OCI-LY7 (cell line): ENCODE measurements at regions not wholly inside any gene's neighbourhood (a gene's known extent, or its start where the extent isn't known, plus 50 kb on each side); places are given as distances from the start of the nearest gene placed in this dataset.

ENCODE experiments used
- EZH2phosphoT487 ChIP-seq: fragments of 200-600 bp; sonication (generic); IDR thresholded peaks from 2 replicates; pipeline ENCODE4 v1.6.1; 2018; ENCODE audit warnings: low read depth, borderline replicate concordance, mild to moderate bottlenecking, mixed run types, antibody characterized with exemption, low read length, moderate library complexity, mixed read lengths
- TF ChIP-seq, protein P1 (sequence below): fragments of 200-600 bp; sonication (generic); conservative IDR thresholded peaks from 2 replicates; pipeline ENCODE4 v1.5.1; 2014; ENCODE audit warnings: mild to moderate bottlenecking, antibody characterized with exemption, low read length, moderate library complexity, mixed read lengths

DNA sequence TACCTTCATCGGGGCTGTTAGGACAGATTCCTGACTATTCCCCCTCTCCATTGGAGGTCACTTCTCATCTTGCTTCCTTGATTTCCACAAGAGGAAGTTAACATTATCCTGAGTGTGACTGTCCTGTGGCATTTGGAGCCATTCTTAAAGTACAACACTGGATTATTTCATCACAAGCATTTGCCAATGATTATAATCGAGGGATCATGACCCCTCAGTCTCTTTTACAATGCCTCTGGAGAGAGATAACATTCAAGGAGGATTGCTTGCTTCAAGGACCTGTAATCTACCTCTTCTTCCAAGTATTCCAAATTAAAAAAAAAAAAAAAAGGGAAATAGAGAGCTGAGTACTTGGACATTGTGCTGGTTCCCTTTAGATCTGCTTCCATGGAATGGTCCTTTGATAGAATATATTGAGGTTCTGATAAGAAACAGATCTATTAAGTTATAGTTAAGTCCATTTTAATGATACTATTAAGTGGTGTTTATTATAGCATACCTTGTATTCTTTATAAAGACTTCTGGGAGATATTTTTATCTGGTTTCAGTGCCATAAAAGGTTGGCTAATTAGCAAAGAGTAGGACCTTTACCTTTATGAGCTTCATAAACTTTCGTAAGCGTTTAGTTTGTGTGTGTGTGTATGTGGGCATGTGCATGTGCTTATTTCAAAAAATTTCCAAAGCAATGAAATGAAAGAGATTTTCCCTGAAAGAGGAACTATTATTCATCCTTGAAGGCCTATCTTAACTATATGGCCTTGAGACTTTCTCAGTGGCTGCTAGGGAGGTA lies 469.1 kb downstream of the DHX35 start:
- TF ChIP-seq, protein P1, sequence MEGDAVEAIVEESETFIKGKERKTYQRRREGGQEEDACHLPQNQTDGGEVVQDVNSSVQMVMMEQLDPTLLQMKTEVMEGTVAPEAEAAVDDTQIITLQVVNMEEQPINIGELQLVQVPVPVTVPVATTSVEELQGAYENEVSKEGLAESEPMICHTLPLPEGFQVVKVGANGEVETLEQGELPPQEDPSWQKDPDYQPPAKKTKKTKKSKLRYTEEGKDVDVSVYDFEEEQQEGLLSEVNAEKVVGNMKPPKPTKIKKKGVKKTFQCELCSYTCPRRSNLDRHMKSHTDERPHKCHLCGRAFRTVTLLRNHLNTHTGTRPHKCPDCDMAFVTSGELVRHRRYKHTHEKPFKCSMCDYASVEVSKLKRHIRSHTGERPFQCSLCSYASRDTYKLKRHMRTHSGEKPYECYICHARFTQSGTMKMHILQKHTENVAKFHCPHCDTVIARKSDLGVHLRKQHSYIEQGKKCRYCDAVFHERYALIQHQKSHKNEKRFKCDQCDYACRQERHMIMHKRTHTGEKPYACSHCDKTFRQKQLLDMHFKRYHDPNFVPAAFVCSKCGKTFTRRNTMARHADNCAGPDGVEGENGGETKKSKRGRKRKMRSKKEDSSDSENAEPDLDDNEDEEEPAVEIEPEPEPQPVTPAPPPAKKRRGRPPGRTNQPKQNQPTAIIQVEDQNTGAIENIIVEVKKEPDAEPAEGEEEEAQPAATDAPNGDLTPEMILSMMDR = no peak
- TF ChIP-seq EZH2phosphoT487 = no peak
